HFFc6 (cell line): ENCODE measurements at regions not wholly inside any gene's neighbourhood (a gene's known extent, or its start where the extent isn't known, plus 50 kb on each side); places are given as distances from the start of the nearest gene placed in this dataset.

Source experiments
- DNase-seq: peaks from one replicate; pipeline ENCODE4 v3.0.0-alpha.2; 2018
- H3K27ac Mint-ChIP-seq: 2 replicates; pipeline ENCODE4 v1.8.0; 2020; ENCODE audit warnings: mild to moderate bottlenecking, mixed read lengths
- H3K27me3 Mint-ChIP-seq: 2 replicates; pipeline ENCODE4 v1.8.0; 2021; ENCODE audit warnings: mild to moderate bottlenecking, moderate library complexity, mixed read lengths; ENCODE audit not compliant: insufficient read depth
- H3K36me3 Mint-ChIP-seq: 2 replicates; pipeline ENCODE4 v1.8.0; 2021; ENCODE audit warnings: low read depth, mixed read lengths
- H3K4me1 Mint-ChIP-seq: 2 replicates; pipeline ENCODE4 v1.8.0; 2020; ENCODE audit warnings: low read depth, mixed read lengths
- H3K4me3 Mint-ChIP-seq: 2 replicates; pipeline ENCODE4 v1.8.0; 2020; ENCODE audit warnings: mild to moderate bottlenecking, moderate library complexity, mixed read lengths
- H3K9me3 Mint-ChIP-seq: 2 replicates; pipeline ENCODE4 v1.8.0; 2020; ENCODE audit warnings: mild to moderate bottlenecking, mixed read lengths
- TF ChIP-seq, protein P1 (sequence below): fragments of 200-600 bp; sonication (generic); IDR thresholded peaks from 2 replicates; pipeline ENCODE4 v1.5.0; 2021; ENCODE audit warnings: antibody characterized with exemption, mild to moderate bottlenecking

DNA sequence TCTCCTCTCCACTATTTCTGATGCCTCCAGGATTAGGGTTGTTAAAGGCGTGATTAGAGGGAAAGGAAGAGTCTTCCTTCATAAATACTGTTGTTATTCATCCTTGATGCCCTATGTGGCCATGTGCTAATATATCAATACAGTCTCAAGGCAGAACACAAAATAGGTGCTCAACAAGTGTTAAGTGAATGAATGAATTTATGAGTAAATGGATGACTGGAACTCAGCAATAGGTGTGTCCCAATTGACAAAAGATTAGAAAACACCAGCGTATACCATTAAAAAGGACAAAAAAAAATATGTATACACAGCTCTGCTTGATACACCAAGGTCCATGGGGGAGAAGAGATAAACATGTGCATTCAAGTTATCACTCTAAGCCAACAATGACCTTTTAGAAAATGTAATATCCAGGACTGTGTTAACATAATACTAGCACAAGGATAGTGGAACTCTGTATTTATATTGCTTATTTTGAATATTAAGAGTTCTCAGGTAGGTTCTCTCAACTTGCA lies 171.2 kb upstream of the MYLIP start:
- peaks cover 33% of the 10 kb centered on the region for H3K9me3 Mint-ChIP-seq
- no peak for DNase-seq
- peaks cover 5% of the 10 kb centered on the region; the same call in 1 of the 2 replicates for H3K36me3 Mint-ChIP-seq
- peaks cover 1% of the 10 kb centered on the region; the same call in 1 of the 2 replicates for H3K27me3 Mint-ChIP-seq
- TF ChIP-seq, protein P1, sequence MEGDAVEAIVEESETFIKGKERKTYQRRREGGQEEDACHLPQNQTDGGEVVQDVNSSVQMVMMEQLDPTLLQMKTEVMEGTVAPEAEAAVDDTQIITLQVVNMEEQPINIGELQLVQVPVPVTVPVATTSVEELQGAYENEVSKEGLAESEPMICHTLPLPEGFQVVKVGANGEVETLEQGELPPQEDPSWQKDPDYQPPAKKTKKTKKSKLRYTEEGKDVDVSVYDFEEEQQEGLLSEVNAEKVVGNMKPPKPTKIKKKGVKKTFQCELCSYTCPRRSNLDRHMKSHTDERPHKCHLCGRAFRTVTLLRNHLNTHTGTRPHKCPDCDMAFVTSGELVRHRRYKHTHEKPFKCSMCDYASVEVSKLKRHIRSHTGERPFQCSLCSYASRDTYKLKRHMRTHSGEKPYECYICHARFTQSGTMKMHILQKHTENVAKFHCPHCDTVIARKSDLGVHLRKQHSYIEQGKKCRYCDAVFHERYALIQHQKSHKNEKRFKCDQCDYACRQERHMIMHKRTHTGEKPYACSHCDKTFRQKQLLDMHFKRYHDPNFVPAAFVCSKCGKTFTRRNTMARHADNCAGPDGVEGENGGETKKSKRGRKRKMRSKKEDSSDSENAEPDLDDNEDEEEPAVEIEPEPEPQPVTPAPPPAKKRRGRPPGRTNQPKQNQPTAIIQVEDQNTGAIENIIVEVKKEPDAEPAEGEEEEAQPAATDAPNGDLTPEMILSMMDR = no peak
- no peaks in the 10 kb centered on the region; the same call in 1 of the 2 replicates for H3K4me1 Mint-ChIP-seq
- no peak overlapping the region for H3K27ac Mint-ChIP-seq
- no peak overlapping the region for H3K4me3 Mint-ChIP-seq

DNA sequence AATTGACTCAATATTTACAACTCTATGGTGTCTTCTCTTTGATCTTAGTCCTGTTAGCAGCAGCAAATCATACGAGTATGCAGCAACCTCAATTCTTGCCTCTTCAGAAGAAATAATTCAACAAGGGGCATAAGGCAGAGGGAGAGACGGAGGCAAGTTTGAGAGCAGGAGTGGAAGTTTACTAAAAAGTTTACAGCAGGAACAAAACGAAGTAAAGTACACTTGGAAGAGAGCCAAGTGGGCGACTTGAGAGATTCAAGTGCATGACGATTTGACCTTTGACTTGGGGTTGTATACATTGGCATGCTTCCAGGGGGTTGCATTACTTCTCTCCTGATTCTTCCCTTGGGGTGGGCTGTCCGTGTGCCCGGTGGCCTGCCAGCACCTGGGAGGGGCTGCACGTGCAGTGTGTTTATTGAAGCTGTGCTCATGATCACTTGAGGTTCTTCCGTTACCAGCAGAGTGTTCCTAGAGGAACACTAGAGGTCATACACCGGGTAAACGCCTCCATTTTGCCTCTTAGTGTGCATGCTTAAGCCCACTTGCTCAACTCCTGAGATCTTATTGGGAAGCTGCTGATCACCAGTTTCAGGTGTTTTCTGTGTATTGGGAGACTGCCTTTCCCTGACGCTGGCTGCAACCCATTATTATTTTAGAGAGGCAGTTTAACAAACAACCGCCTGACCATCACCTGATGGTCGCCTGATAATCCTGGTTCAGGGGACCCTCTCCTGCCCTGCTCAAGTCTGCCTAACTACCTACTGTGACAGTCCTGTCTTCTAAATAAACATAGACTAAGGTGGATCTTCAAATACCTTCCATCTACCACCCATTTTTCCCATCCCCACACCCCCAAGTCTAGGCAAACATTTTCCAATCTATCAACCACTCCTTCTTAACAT lies 172.4 kb upstream of the MYLIP start:
- no peak overlapping the region for H3K4me3 Mint-ChIP-seq
- no peak for DNase-seq
- H3K36me3 Mint-ChIP-seq = peaks cover 5% of the 10 kb centered on the region; the same call in 1 of the 2 replicates
- H3K27me3 Mint-ChIP-seq = peaks cover 1% of the 10 kb centered on the region; the same call in 1 of the 2 replicates
- no peak overlapping the region for H3K27ac Mint-ChIP-seq
- TF ChIP-seq, protein P1 = no peak
- H3K9me3 Mint-ChIP-seq = peaks cover 25% of the 10 kb centered on the region
- no peaks in the 10 kb centered on the region for H3K4me1 Mint-ChIP-seq

DNA sequence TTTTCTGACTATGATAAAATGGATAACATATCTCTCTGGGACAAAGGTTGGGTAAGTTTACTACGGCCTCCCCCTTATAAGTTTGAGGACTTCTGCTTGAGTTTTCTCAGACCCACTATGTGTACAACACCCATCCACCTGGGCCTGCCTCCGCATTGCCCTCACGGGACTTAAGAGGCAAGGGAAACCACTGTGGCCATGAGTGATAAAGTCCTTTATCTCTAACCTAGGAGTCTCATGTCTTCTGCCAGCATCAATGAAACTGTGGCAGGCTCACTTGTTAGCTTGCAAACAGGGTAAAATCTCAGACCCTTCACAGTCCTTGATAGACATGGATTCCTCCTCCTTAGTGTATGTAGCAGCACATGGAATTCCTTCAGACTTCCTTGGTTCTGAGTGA lies 173.4 kb upstream of the MYLIP start:
- no peaks in the 10 kb centered on the region for H3K36me3 Mint-ChIP-seq
- H3K9me3 Mint-ChIP-seq = peaks cover 17% of the 10 kb centered on the region; the same call in 1 of the 2 replicates
- no peaks in the 10 kb centered on the region for H3K4me1 Mint-ChIP-seq
- H3K4me3 Mint-ChIP-seq = no peak overlapping the region
- H3K27ac Mint-ChIP-seq = no peak overlapping the region
- peaks cover 1% of the 10 kb centered on the region; the same call in 1 of the 2 replicates for H3K27me3 Mint-ChIP-seq
- TF ChIP-seq, protein P1 = no peak
- DNase-seq = no peak

DNA sequence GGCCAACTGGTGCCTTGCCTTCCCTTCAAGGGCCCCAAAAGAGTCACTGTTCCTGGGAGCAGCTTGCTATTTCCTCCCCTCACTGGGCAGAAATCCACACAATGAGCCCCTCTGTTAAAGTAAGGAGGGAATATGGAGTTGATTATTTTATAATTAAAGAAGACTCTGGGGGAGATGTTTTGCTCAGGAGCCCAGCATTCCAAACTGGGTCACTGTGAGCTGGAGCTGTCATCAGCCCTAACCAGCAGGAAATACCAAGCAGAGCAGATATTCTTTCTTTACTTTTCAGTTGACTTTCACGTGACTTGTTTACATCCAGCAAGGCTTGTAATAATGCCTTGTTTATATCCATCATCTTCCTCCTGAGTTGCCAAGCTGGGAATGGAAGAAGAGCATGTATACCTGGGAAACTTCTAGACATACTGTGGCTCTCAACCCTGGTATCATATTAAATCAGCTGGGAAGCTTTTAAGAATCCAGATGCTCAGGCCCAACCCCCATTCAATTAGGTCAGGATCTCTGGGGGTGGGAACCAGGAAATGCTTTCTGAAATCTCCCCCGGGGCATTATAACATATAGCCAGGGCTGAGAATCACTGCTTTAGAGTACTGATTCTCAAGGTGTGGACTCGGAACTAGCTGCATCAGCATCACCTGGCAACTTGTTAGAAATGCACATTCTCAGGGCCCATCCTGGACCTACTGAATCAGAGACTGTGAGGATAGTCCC lies 175.6 kb upstream of the MYLIP start:
- H3K4me3 Mint-ChIP-seq = no peak overlapping the region
- no peaks in the 10 kb centered on the region; the same call in 1 of the 2 replicates for H3K36me3 Mint-ChIP-seq
- H3K4me1 Mint-ChIP-seq = no peaks in the 10 kb centered on the region
- H3K9me3 Mint-ChIP-seq = peaks cover 16% of the 10 kb centered on the region; the same call in 1 of the 2 replicates
- DNase-seq = no peak
- TF ChIP-seq, protein P1 = no peak
- H3K27me3 Mint-ChIP-seq = no peaks in the 10 kb centered on the region; the same call in 1 of the 2 replicates
- no peak overlapping the region for H3K27ac Mint-ChIP-seq
